Neuron (in vitro differentiated cells): ENCODE measurements at regions not wholly inside any gene's neighbourhood (a gene's known extent, or its start where the extent isn't known, plus 50 kb on each side); places are given as distances from the start of the nearest gene placed in this dataset.
"Not testable (repeated sequence)": the region's sequence is repeated elsewhere in the genome, so short reads cannot be mapped to it uniquely, and the experiment has no call there.

Experiments
- H2AFZ ChIP-seq: one replicate; pipeline ENCODE4 v1.6.1; 2013; ENCODE audit warnings: low read depth, mild to moderate bottlenecking, inconsistent platforms, low read length, moderate library complexity
- H3K27me3 ChIP-seq: one replicate; pipeline ENCODE4 v1.6.1; 2013; ENCODE audit warnings: low read length; ENCODE audit not compliant: insufficient read depth
- H3K36me3 ChIP-seq: one replicate; pipeline ENCODE4 v1.6.1; 2013; ENCODE audit warnings: low read length; ENCODE audit not compliant: insufficient read depth
- H3K4me1 ChIP-seq: one replicate; pipeline ENCODE4 v1.6.1; 2013; ENCODE audit warnings: low read length; ENCODE audit not compliant: insufficient read depth
- H3K4me3 ChIP-seq: 2 replicates; pipeline ENCODE4 v1.5.1; 2013; ENCODE audit warnings: mild to moderate bottlenecking, low read length, moderate library complexity
- H3K9me3 ChIP-seq: one replicate; pipeline ENCODE4 v1.6.1; 2013; ENCODE audit warnings: low read length

DNA sequence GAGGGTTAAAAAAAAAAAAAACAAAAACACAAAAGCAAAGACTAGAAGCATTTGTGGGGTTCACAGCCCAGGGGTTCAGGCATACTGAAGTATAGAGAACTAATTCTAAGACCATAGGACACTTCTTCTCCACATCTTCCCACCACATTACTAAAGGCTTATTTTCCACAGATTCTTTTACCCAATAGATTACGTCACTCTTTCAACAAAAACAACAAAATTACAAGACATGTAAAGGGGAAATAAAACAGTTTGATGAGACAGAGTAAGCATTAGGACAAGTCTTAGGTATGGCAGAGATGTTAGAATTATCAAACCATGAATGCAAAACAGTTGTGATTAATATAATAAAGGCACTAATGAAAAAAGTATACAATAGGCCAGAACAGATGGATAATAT, 2013.7 kb downstream of the MRPL39 start:
- Histone ChIP-seq H2AFZ (no peak overlapping the region), H3K36me3 (no peaks in the 10 kb centered on the region), H3K4me3 (no peak overlapping the region), H3K4me1 (no peaks in the 10 kb centered on the region), H3K27me3 (no peaks in the 10 kb centered on the region), H3K9me3 (no peaks in the 10 kb centered on the region)

DNA sequence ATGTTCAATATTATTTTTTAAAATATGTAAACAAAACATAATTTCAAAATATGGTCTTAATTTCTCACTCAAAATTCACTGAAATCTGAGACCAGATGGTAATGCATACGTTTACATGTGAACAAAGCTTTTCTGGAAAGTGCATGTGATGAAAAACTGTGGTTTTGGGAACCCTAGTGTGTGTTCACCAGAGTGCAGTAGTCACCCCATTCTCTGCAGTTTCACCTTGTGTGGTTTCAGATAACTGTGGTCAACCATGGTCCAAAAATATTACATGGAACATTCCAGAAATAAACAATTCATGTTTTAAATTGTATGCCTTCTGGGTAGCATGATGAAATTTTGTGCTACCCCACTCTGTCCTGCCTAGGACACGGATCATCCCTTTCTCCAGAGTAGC, 2021.9 kb downstream of the MRPL39 start:
- Histone ChIP-seq H3K4me3 (no peak overlapping the region), H2AFZ (no peak overlapping the region), H3K27me3 (no peaks in the 10 kb centered on the region), H3K4me1 (no peaks in the 10 kb centered on the region), H3K36me3 (no peaks in the 10 kb centered on the region), H3K9me3 (no peaks in the 10 kb centered on the region)

DNA sequence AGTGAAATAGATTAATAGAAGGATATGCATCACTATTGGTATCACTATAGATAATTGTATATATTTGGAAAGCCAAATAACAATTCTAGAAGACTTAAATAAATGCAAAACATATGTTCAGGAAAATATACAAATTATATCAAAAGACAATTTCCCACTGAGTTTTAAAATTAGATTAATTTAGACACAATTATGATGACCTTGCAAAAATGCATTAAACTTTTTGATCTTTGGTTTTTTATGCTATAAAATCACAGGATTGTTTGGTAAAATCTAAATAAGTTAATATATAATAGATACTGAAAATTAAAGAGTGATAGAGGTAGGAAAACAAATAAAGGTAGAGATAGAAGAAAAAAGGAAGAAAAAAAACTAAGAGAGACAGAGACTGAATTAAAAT, 2027.7 kb downstream of the MRPL39 start:
- H3K9me3 ChIP-seq, result no peaks in the 10 kb centered on the region
- no peaks in the 10 kb centered on the region for H3K36me3 ChIP-seq
- no peaks in the 10 kb centered on the region for H3K27me3 ChIP-seq
- no peak overlapping the region for H2AFZ ChIP-seq
- H3K4me1 ChIP-seq, result no peaks in the 10 kb centered on the region
- no peak overlapping the region for H3K4me3 ChIP-seq

DNA sequence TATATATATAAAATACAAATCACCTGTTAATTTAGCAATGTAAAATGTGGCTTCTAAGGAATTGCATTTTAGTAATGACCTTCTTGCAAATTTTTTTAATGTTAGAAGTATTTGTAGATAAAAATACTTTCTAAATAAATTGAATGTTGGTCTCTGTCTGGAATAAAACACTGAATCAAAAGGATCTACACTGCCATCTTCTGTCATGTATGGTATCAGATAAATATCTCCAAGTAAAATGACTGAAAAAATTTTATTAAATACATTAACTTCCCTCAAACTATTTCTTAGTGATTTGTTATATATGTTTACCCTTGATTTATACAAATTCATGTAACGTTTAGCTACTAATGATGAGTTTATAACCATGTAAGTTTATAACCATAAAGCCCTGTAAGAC, 2029.3 kb downstream of the MRPL39 start:
- no peak overlapping the region for H3K4me3 ChIP-seq
- no peaks in the 10 kb centered on the region for H3K36me3 ChIP-seq
- H3K4me1 ChIP-seq, result no peaks in the 10 kb centered on the region
- no peak overlapping the region for H2AFZ ChIP-seq
- H3K27me3 ChIP-seq, result no peaks in the 10 kb centered on the region
- H3K9me3 ChIP-seq, result no peaks in the 10 kb centered on the region

DNA sequence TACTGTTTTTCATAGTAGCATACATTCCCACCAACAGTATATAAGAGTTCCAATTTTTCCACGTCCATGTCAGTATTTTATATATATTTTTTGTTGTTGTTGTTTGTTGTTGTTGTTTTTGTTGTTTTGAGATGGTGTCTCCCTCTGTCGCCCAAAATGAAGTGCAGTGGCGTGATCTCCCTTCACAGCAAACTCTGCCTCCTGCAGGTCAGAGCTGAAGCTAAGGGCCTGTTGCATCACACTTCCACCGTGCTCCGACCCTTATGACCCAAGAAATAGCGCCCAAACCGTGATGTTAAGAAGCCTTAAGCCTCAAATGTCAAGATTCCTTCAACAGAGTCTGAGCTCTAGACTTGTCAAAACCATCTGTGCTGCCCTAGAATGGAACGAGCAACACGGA, 2032.3 kb downstream of the MRPL39 start:
- no peak overlapping the region for H3K4me3 ChIP-seq
- no peaks in the 10 kb centered on the region for H3K4me1 ChIP-seq
- no peaks in the 10 kb centered on the region for H3K9me3 ChIP-seq
- H3K27me3 ChIP-seq, result no peaks in the 10 kb centered on the region
- H2AFZ ChIP-seq, result no peak overlapping the region
- H3K36me3 ChIP-seq, result no peaks in the 10 kb centered on the region

DNA sequence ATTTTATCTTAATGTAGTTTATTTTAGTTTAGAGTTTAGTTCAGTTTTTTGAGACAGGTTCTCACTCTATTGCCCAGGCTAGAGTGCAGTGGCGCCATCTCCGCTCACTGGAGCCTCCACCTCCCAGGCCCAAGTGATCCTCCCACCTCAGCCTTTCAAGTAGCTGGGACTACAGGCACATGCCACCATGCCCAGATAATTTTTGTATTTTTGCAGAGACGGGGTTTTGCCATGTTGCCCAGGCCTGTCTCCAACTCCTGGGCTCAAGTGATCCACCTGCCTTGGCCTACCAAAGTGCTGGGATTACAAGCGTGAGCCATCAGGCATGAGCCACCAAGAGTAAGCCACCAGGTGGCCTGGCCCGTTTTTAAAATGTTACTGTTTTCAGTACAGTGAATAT, 2058.4 kb downstream of the MRPL39 start:
- not testable (repeated sequence) for H3K36me3 ChIP-seq, H3K9me3 ChIP-seq, H3K27me3 ChIP-seq, H2AFZ ChIP-seq, H3K4me1 ChIP-seq, H3K4me3 ChIP-seq

DNA sequence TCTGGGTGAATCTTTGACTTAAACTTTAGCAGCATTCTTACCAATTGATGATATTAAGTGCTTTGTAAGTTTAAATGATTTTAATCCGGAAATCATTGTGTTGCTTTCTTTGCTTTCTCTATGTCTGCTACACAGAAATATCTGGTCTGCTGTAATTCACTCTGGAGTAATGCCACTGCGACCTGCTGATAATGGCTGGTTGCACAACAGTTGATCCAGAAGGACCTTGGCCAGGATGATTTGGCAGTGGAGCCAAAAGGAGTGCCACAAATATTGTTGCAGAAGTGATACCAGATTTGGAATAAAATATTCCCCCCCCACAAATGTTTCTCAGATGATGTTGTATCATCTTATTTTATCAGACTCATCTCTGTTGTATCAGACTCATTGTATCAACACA, 2063.9 kb downstream of the MRPL39 start:
- Histone ChIP-seq H3K27me3 (no peaks in the 10 kb centered on the region), H3K4me3 (no peak overlapping the region), H2AFZ (no peak overlapping the region), H3K4me1 (no peaks in the 10 kb centered on the region), H3K36me3 (no peaks in the 10 kb centered on the region), H3K9me3 (no peaks in the 10 kb centered on the region)

DNA sequence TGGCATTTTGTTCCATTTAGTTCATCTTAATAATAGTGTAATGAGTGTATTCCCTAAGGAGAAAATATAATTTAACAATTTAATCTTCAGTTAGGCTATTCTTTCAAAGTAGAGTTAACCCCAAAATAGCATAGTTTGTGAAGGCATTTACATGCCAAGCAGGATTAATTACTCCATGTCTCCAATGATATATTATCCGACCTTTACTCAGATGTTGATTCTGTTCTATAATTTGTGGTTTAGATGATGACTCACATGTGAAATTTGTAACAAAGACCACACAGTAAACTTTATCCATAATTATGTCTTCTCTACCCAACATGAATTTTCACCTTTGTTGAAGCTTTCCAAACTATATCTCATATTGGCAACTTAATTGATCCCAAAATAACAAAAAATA, 2065.2 kb downstream of the MRPL39 start:
- H3K4me1 ChIP-seq, result no peaks in the 10 kb centered on the region
- H3K36me3 ChIP-seq, result no peaks in the 10 kb centered on the region
- no peak overlapping the region for H3K4me3 ChIP-seq
- H2AFZ ChIP-seq, result no peak overlapping the region
- no peaks in the 10 kb centered on the region for H3K9me3 ChIP-seq
- H3K27me3 ChIP-seq, result no peaks in the 10 kb centered on the region

DNA sequence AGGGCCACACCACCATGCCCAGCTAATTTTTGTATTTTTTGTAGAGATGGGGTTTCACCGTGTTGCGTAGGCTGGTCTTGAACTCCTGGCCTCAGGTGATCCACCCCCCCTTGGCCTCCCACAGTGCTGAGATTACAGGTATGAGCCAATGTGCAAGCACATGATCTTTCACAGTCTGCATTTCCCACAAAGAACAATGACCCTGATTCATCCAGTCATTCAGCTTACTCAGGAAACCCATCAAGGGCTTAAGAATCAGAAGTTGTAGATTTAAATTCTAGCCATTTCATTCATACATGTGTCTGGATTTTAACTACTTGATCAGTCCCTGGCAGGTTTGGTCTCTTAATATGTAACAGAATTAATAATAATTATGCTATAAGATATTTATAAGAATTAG, 2065.7 kb downstream of the MRPL39 start:
- Histone ChIP-seq H2AFZ (no peak overlapping the region), H3K9me3 (no peaks in the 10 kb centered on the region), H3K4me3 (no peak overlapping the region), H3K4me1 (no peaks in the 10 kb centered on the region), H3K27me3 (no peaks in the 10 kb centered on the region), H3K36me3 (no peaks in the 10 kb centered on the region)

DNA sequence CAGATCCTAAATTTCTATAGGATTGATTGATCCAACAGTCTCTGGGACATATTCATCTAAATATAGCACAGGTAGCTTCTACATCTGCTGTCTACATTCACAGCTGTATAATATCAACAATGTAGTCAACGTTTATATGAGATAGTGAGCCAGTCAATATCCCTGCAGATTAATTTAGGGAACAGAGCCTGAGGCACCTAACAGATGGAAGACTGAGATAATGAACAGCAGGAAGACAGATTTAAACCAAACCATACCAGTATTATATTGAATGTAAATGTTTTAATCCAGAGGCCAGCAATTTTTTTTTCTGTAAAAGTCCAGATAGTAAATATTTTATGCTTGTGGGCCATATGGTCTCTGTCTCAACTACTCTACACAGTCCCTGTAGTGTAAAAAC, 2072.4 kb downstream of the MRPL39 start:
- H3K36me3 ChIP-seq, result no peaks in the 10 kb centered on the region
- H3K4me1 ChIP-seq, result no peaks in the 10 kb centered on the region
- H3K9me3 ChIP-seq, result no peaks in the 10 kb centered on the region
- H3K27me3 ChIP-seq, result no peaks in the 10 kb centered on the region
- no peak overlapping the region for H3K4me3 ChIP-seq
- H2AFZ ChIP-seq, result no peak overlapping the region

DNA sequence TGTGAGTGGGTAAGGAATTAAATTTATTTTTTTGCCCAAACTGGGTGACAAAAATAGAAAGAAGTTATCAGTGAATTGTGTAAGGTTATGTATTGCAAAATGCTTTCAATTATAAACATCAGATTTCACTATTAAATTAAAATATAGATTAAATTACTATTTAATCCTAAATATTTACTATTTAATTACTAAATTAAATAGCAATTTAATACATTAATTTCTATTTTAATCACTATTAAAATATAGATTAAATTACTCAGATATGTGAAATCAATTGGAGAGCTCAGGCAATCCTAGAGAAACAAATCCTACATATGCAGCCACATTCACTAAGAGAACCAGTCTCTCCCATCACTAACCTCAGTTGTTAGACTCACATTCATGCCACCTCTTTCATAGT, 2075.8 kb downstream of the MRPL39 start:
- H3K4me1 ChIP-seq, result no peaks in the 10 kb centered on the region
- H2AFZ ChIP-seq, result no peak overlapping the region
- no peaks in the 10 kb centered on the region for H3K9me3 ChIP-seq
- H3K4me3 ChIP-seq, result no peak overlapping the region
- H3K27me3 ChIP-seq, result no peaks in the 10 kb centered on the region
- no peaks in the 10 kb centered on the region for H3K36me3 ChIP-seq

DNA sequence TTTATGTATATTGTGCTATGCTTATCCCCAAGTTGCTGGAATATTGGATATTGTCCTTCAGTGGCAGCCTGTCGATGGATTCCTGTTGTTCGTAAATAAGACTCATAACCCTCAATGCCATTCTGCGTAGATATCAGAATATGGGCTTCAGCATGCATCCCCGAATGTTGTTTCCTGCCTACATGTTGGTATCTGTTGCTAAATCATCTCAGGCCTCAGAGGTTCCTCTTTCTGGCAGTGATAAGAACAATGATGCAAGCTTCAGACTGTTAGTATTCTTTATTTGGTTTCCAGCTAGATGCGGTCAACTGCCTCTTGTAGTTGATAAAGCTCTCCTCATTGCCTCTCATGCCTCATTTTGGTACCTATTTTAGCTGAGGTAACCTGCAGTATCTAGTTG, 2082.6 kb downstream of the MRPL39 start:
- no peak overlapping the region for H2AFZ ChIP-seq
- no peaks in the 10 kb centered on the region for H3K27me3 ChIP-seq
- no peaks in the 10 kb centered on the region for H3K9me3 ChIP-seq
- H3K4me3 ChIP-seq, result no peak overlapping the region
- H3K36me3 ChIP-seq, result no peaks in the 10 kb centered on the region
- no peaks in the 10 kb centered on the region for H3K4me1 ChIP-seq

DNA sequence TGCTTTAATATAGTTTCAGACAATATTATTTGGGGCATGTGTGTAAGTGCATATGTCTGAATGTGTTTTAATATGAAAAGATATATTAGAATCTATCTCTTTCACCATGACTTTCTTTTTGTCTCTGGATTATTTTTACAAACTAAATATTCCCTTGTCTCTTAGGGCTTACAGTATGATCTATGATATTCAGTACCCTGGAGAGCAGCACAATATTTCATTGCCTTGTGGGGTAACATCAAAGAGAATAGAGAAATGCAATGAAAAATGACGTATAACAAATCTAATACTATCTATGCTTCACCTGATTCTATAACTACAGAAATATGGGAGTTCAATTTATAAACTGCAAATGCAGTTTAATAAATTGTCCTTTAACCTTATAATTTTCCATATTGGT, 2084.5 kb downstream of the MRPL39 start:
- H3K27me3 ChIP-seq, result no peaks in the 10 kb centered on the region

DNA sequence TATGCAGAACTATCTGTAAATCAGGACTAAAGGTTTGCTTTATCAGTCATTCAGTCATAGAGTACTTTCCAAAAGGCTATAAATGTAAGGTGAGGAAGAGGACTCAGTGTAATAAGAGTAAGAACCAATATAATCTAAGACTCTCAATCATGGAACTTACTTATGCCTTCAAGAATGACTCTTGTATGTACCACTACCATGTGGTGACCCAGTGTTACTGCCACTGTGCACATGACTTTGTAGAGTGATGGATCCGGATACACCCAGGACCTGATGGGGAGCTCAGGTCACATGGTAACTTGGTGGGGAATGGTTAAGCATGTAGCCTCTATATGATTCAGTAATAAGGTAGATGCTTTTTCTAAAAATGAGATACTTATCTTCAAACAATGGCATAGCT, 2099.8 kb downstream of the MRPL39 start:
- H3K4me3 ChIP-seq, result no peak overlapping the region
- H3K36me3 ChIP-seq, result no peaks in the 10 kb centered on the region
- no peaks in the 10 kb centered on the region for H3K4me1 ChIP-seq
- H2AFZ ChIP-seq, result no peak overlapping the region
- no peaks in the 10 kb centered on the region for H3K9me3 ChIP-seq
- H3K27me3 ChIP-seq, result no peaks in the 10 kb centered on the region

More for the DNA sequence above, 2084.5 kb downstream of the MRPL39 start:
- H3K4me3 ChIP-seq, result no peak overlapping the region
- no peaks in the 10 kb centered on the region for H3K36me3 ChIP-seq
- no peaks in the 10 kb centered on the region for H3K9me3 ChIP-seq
- no peaks in the 10 kb centered on the region for H3K4me1 ChIP-seq
- H2AFZ ChIP-seq, result no peak overlapping the region
